ENCODE measurements at regions not wholly inside any gene's neighbourhood (a gene's known extent, or its start where the extent isn't known, plus 50 kb on each side); places are given as distances from the start of the nearest gene placed in this dataset.

DNA sequence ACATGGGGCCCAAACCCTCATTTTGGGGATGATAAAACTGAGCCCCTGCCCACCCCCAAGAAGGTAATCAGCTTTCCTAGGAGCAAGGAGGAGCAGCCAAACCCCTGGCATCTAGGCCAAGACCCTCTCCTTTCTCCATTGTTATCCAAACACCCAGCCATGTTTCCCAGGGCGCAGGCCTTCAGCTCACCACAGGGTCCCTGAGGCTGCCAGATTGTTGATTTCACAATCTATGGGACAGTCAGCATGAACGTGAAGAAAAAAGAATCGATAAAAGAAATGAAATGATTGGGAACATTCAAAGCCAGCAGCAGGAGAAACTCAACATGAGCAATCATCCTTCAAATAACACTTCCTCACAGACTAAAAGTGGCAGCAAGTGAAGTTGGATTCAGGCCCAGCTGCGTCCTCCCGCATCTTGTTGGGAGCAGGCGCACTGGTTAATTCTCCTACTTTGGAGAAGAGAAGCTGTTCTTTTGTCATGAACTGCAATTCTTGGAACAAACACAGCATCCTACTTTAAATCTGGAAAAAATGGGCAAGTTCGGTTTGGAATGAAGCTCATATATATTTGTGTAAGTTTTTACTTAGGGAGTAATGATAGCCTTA lies 241.8 kb upstream of the PRDM1 start:
- Mint-ChIP-seq H3K4me3 (no peak overlapping the region), H3K27me3 (no peaks in the 10 kb centered on the region), H3K4me1 (no peaks in the 10 kb centered on the region), H3K36me3 (no peaks in the 10 kb centered on the region), H3K9me3 (no peaks in the 10 kb centered on the region), H3K27ac (no peak overlapping the region)

DNA sequence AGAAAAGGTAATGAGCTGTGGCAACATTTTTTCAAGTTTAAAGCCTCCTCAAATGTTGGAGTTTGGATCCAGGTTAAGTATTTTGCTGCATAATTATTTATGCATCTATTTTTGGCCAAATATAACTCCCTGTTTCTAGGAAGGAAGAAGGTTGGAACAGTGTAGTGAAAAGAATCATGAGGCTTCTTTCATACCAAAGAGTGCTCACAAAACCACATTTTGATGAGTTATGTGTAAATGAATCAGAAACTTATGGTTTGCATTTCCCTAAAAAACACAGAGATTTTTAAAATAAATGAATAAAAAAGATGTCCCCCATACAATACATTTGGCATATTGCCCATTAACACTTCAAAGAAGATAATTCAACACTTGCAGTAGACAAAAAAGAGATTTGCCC lies 246.9 kb upstream of the PRDM1 start:
- no peaks in the 10 kb centered on the region for H3K36me3 Mint-ChIP-seq
- no peaks in the 10 kb centered on the region for H3K9me3 Mint-ChIP-seq
- H3K4me3 Mint-ChIP-seq: no peak overlapping the region
- H3K27ac Mint-ChIP-seq: no peak overlapping the region
- no peaks in the 10 kb centered on the region for H3K4me1 Mint-ChIP-seq
- no peaks in the 10 kb centered on the region for H3K27me3 Mint-ChIP-seq

DNA sequence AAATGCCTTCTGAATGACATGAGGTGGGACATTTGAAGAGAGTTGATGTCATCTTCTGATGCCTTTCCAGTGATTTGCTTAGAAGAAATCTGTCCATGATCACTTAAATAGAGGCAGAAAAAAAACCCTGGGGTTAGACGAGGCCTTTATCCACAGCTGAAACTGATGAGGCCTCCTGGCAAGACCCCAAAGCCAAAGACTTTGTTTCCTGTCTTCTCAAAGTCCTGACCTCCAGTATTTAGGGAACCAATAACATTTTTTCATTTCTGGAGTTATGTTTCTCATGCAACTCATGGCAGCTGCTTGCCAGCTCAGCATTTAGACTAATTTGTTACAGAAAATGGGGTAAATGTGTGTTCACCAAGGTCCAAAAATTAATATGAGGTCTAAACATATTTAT lies 248.0 kb upstream of the PRDM1 start:
- H3K4me1 Mint-ChIP-seq: no peaks in the 10 kb centered on the region
- no peaks in the 10 kb centered on the region for H3K9me3 Mint-ChIP-seq
- no peak overlapping the region for H3K4me3 Mint-ChIP-seq
- H3K36me3 Mint-ChIP-seq: no peaks in the 10 kb centered on the region
- no peak overlapping the region for H3K27ac Mint-ChIP-seq
- H3K27me3 Mint-ChIP-seq: no peaks in the 10 kb centered on the region

DNA sequence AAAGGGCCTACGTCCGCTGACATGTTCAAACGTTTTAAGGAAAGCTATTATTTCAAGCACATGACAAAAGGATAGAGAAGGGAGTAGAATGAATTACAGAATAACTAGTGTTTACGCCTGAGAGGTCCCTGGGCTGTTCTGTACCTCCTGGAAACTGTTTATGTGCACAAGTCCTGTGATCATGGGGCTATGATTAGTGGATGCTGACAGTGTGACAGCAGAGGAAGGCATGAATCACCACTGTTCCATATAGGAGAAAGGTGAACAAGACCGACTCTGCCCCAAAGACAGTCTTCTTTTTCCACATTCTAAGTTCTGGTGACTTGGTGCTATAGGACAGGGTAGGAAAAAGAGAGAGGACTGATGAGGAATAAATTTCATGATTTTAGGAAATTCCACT lies 249.2 kb upstream of the PRDM1 start:
- Mint-ChIP-seq H3K27me3 (no peaks in the 10 kb centered on the region), H3K36me3 (no peaks in the 10 kb centered on the region), H3K27ac (no peak overlapping the region), H3K9me3 (no peaks in the 10 kb centered on the region), H3K4me3 (no peak overlapping the region), H3K4me1 (no peaks in the 10 kb centered on the region)

DNA sequence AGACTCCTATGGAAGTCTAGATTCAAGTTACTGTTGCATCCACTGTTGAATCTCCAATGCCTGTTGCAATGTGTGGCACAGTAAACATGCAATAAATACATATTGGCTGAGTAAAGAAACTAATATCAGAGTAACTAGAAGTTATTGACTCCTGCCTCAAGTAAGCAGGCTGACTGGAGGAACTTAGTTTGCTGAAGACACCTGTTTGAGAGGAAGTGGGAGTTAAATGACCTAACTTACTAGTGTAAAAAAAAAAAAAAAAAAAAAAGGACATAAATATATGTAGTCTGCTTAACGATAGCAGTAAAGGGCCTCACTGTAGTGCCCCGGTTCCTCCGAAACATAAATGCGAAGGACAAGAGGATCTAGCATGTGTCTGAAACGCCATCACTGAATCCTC lies 249.8 kb upstream of the PRDM1 start:
- Mint-ChIP-seq H3K4me1 (no peaks in the 10 kb centered on the region), H3K27me3 (no peaks in the 10 kb centered on the region), H3K27ac (no peak overlapping the region), H3K9me3 (no peaks in the 10 kb centered on the region), H3K36me3 (no peaks in the 10 kb centered on the region), H3K4me3 (no peak overlapping the region)

DNA sequence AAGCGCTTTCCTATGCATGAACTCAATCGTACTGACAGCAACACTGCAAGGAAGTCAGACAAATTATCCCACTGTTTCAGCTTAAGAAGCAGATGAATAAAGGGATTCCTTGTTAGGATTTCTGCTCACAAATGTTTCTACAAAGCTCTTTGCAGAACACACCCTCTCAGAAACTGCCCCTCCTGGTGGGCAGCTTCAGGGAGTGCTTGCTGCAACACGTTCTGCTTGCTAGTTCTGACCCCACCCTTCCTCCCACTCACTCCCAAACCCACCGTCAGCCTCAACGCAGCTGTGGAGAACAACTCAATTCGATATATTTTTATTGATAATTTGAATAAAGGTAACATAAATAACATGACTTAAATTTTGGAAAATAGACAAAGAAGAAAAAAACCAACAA lies 250.8 kb upstream of the PRDM1 start:
- H3K27me3 Mint-ChIP-seq: no peaks in the 10 kb centered on the region
- no peaks in the 10 kb centered on the region for H3K36me3 Mint-ChIP-seq
- no peaks in the 10 kb centered on the region for H3K9me3 Mint-ChIP-seq
- H3K4me3 Mint-ChIP-seq: no peak overlapping the region
- no peak overlapping the region for H3K27ac Mint-ChIP-seq
- H3K4me1 Mint-ChIP-seq: no peaks in the 10 kb centered on the region

DNA sequence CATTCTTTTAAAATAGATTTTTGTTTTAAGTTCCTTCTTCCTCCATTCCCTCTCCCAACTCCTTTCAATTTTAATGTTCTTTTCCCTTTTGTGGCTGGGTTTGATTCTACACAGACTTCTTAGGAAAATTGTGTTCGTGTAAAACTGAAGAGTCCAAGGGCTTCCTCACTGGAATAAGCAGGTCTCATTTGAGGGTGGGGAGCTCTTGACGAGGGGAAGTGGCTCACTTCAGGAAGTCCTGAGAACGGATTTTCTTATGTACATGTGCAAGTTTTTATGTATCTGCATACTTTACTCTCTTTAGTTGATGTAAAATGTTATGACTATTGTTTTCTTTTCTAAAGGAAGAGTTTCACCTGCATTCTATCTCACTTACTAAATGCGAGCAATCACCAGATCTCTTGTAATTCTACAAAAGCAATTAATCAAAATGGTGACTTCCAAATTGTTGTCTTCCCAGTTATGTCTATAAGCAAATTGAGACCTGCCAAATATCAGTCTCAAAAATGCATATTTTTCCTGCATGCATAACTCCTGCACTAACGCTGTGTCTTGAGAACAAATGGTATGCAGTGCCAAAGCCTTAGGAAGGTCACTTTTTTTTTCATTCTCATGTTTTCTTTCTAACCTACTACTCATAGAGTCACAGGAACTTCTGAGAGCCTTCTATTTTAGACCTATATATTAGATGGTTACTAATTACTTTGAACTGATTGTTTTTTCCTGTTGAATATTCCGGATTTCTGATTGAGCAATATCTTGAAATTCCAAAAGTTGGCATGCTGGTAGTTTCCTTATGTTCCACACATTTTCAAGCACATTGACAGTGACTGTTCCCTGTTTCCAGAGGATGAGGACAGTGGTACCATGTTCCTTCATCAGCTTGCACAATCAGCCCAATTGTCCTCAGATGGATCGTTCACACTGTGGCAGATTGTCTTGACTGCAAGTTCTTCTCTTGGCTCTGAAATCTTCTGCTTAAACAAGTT lies 251.9 kb upstream of the PRDM1 start:
- Mint-ChIP-seq H3K4me1 (no peaks in the 10 kb centered on the region), H3K27ac (no peak overlapping the region), H3K9me3 (no peaks in the 10 kb centered on the region), H3K4me3 (no peak overlapping the region), H3K27me3 (no peaks in the 10 kb centered on the region), H3K36me3 (no peaks in the 10 kb centered on the region)

DNA sequence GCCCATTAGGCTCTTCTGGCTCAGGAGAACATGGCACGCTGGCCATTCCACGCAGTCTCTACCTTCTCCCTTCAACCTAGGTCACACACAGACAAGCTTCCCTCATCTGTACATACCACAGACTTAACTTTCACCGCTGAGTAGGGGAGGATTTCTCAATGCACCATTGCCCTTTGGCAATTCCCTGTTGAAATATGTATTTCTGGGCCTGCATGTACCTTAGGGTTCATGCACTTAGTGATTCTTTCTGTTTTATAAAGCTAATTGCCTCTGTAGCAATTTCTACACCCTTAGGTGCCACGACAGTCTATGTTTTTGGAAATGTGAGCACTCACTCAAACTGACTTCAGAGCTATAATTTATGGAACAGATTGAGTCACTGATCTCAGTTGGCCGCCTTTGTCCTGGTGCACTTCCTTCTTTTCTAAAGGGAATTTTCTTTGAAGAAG lies 253.8 kb upstream of the PRDM1 start:
- Mint-ChIP-seq H3K36me3 (no peaks in the 10 kb centered on the region), H3K27me3 (no peaks in the 10 kb centered on the region), H3K27ac (no peak overlapping the region), H3K4me1 (no peaks in the 10 kb centered on the region), H3K4me3 (no peak overlapping the region), H3K9me3 (no peaks in the 10 kb centered on the region)

DNA sequence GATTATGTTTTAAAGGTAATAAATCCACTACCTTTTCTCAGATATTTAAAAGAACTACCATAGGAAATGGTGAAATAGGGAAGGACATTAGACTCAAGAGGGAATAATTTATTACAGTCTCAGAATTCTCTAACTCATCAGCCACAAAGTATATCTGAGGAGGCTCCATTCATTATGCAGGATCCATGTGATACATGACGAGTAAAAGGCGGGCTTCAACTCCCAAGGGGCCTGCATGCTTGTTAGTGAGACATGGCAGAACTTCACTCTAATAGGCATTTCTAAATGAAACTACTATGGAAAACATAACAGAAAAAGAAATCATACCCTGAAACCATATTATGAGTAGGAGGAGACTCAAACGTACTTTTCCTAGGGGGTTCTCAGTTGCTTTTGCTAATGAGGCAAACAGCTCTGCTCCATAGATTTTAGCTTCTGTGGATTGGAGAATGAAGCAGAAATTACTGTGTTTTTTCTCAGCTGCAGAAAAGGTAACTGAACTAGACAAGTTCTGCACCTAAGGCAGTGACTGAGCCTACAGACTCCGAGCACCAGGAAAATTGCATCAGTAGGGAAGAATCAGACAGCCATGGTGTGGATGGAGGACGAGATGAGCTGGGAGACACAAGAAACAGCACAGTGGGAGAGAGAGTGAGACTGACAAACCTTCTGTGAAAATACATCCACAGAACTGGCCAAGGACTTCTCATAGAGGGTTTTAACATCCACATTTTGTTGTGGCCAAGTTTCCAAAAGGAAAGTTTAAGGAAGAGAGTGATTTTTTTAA lies 254.6 kb upstream of the PRDM1 start:
- Mint-ChIP-seq H3K27ac (no peak overlapping the region), H3K27me3 (no peaks in the 10 kb centered on the region), H3K36me3 (no peaks in the 10 kb centered on the region), H3K9me3 (no peaks in the 10 kb centered on the region), H3K4me1 (no peaks in the 10 kb centered on the region), H3K4me3 (no peak overlapping the region)

DNA sequence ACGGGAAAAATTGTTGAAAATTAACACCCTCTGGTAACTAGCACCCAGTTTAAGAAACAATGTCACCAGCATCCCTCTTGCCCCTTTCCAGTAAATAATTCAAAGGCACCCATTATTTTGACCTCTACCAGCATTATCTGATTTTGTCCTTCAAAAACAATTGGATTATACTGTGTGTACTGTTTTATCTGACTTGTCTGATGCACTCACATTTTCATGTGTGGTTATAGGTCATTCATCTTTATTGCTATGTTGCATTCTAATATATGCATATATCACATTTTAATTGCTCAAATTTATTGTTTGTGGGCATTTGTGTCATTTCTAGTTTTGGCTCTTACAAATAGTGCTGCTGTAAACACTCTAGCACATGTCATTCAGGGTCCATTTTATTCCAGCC lies 260.9 kb upstream of the PRDM1 start:
- H3K4me1 Mint-ChIP-seq: no peaks in the 10 kb centered on the region
- H3K27me3 Mint-ChIP-seq: no peaks in the 10 kb centered on the region
- H3K9me3 Mint-ChIP-seq: peaks cover 11% of the 10 kb centered on the region
- no peaks in the 10 kb centered on the region for H3K36me3 Mint-ChIP-seq
- no peak overlapping the region for H3K27ac Mint-ChIP-seq
- H3K4me3 Mint-ChIP-seq: no peak overlapping the region

DNA sequence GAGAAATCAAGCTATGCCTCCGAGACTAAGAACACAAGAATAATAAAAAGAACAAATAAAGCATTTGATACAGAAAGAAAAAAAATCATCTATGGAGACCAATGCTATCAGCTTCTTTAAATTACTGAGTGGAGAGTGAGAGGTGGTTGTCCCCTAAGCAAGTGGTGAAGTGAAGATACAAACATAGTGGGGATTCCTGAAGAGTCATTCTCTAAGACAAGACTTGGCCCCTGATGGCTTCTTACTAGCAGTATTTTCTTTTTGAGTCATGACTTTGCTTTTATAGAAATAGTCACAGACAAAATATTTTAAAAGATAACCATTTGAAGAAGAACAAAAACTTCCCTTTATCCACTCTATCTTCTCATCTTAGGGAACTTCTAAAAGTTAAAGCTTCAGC lies 261.4 kb upstream of the PRDM1 start:
- peaks cover 11% of the 10 kb centered on the region for H3K9me3 Mint-ChIP-seq
- no peaks in the 10 kb centered on the region for H3K27me3 Mint-ChIP-seq
- no peak overlapping the region for H3K4me3 Mint-ChIP-seq
- H3K4me1 Mint-ChIP-seq: no peaks in the 10 kb centered on the region
- no peaks in the 10 kb centered on the region for H3K36me3 Mint-ChIP-seq
- H3K27ac Mint-ChIP-seq: no peak overlapping the region

DNA sequence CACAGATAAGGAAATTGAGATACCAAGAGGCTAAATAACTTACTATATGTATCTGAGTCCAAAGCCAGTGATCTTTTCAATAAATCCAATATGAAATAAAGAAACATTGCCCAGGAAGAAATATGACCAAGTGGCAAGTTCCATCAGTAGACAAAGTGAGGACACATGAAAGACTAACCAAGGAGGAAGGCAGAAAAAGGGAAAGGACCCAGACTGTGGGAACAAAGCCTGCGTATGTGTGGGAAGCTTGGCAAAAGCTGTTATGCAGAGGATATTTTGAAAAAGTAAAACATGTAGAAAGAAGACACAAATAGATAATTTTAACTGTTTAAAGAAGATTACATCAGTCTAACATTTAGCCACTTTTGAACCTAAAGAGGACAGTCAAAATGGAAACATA lies 264.4 kb upstream of the PRDM1 start:
- H3K9me3 Mint-ChIP-seq: peaks cover 11% of the 10 kb centered on the region
- H3K4me3 Mint-ChIP-seq: no peak overlapping the region
- no peaks in the 10 kb centered on the region for H3K36me3 Mint-ChIP-seq
- no peak overlapping the region for H3K27ac Mint-ChIP-seq
- no peaks in the 10 kb centered on the region for H3K4me1 Mint-ChIP-seq
- H3K27me3 Mint-ChIP-seq: no peaks in the 10 kb centered on the region

DNA sequence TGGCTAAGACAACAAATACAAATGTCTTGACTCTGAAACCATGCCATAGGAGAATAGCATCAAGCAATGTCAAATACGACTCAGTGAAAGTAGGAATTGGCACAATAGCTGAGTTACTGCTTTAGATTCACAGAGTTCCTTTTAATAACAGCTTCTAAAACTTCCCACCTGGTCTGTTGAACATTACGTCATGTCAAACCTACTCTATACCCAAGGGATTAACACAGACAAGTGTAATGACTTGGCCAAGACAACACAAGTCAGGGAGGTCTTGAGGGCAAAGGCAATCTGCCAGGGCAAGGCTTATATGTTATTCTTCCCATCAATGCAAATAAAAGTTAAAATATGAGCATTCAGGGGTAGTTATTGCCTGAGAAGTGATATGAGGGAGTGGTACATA lies 265.1 kb upstream of the PRDM1 start:
- Mint-ChIP-seq H3K27ac (no peak overlapping the region), H3K27me3 (no peaks in the 10 kb centered on the region), H3K36me3 (no peaks in the 10 kb centered on the region), H3K4me3 (no peak overlapping the region), H3K9me3 (peaks cover 11% of the 10 kb centered on the region), H3K4me1 (no peaks in the 10 kb centered on the region)

DNA sequence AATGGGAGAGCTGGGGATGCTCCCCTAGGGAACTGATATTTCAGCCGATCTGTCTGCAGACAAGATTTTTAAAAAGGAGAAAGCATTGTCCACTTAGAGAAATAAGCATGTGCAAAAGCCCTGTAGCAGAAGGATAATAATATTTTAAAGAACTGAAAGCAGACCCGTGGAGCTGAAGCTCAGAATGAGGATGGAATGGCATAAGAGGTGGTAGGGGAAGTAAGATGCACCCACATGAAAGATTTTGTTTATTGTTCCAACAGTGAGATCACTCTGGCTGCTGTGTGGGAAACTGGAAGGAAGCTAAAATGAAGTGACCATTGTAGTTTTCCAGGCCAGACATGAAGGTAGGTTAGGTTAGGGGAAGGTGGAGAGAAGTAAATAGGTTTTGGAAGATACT lies 266.4 kb upstream of the PRDM1 start:
- peaks cover 11% of the 10 kb centered on the region for H3K9me3 Mint-ChIP-seq
- peaks cover 3% of the 10 kb centered on the region for H3K4me1 Mint-ChIP-seq
- H3K27ac Mint-ChIP-seq: no peak overlapping the region
- no peak overlapping the region for H3K4me3 Mint-ChIP-seq
- H3K27me3 Mint-ChIP-seq: no peaks in the 10 kb centered on the region
- H3K36me3 Mint-ChIP-seq: no peaks in the 10 kb centered on the region

DNA sequence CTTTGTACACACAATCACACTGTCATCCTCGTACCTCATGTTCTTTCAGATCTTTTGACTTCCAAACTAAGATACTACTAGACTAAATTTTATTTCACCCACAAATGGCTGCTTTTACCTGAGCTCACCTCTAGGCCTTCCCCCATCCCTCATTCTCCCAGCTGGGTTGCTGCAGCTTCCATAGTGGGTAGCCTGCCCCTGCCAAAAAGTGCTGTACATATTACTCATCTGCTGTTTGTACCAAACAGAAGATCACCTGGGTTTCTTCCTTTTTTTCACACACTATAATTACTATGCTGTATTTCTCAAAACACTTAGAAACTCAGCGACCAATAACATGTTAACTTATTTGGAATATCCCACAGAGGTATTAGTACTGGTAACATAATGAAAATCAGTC lies 267.6 kb upstream of the PRDM1 start:
- no peaks in the 10 kb centered on the region for H3K36me3 Mint-ChIP-seq
- H3K4me1 Mint-ChIP-seq: peaks cover 3% of the 10 kb centered on the region
- no peak overlapping the region for H3K27ac Mint-ChIP-seq
- no peak overlapping the region for H3K4me3 Mint-ChIP-seq
- no peaks in the 10 kb centered on the region for H3K27me3 Mint-ChIP-seq
- peaks cover 11% of the 10 kb centered on the region for H3K9me3 Mint-ChIP-seq

DNA sequence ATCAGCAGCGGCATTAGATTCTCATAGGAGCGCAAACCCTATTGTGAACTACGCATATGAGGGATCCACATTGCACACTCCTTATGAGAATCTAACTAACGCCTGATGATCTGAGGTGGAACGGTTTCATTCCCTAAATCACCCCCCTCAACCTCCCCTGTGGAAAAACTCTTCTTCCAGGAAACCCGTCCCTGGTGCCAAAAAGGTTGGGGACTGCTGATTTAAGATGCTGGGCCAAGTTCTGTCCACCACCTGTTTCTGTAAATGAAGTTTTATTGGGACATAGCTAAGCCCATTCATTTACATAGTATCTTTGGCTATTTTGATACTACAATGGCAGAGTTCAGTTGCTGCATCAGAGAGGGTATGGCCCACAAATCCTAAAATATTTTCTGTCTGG lies 268.2 kb upstream of the PRDM1 start:
- H3K27me3 Mint-ChIP-seq: no peaks in the 10 kb centered on the region
- no peak overlapping the region for H3K27ac Mint-ChIP-seq

More for the DNA sequence above, 268.2 kb upstream of the PRDM1 start:
- peaks cover 3% of the 10 kb centered on the region for H3K4me1 Mint-ChIP-seq
- no peaks in the 10 kb centered on the region for H3K36me3 Mint-ChIP-seq
- peaks cover 11% of the 10 kb centered on the region for H3K9me3 Mint-ChIP-seq
- H3K4me3 Mint-ChIP-seq: no peak overlapping the region

Data from activated naive CD4-positive, alpha-beta T cell treated with anti-CD3 and anti-CD28 coated beads, Interleukin-2, amount 50 U/mL, for 24 hours (primary cell).